ENCODE measurements at regions not wholly inside any gene's neighbourhood (a gene's known extent, or its start where the extent isn't known, plus 50 kb on each side); places are given as distances from the start of the nearest gene placed in this dataset.

DNA sequence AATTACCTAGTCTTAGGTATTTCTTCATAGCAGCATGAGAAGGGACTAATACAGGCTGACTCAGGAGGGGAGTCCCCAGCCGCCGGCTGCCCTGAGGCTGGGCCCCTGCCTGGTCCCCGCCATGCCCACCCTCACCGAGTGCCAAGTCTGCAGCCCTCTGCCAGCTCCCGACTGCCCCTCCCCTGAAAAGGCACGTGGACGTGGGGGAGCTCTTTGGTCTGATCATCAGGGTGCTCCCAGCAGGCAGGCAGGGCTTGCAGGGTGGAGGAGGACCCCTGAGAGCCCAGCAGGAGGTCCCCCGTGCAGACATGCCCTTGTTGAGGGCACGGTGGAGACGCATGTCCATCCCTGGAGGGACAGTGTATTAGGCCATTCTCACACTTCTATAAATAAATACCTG lies 110.9 kb downstream of the UNCX start:
- TF ChIP-seq, protein P1, sequence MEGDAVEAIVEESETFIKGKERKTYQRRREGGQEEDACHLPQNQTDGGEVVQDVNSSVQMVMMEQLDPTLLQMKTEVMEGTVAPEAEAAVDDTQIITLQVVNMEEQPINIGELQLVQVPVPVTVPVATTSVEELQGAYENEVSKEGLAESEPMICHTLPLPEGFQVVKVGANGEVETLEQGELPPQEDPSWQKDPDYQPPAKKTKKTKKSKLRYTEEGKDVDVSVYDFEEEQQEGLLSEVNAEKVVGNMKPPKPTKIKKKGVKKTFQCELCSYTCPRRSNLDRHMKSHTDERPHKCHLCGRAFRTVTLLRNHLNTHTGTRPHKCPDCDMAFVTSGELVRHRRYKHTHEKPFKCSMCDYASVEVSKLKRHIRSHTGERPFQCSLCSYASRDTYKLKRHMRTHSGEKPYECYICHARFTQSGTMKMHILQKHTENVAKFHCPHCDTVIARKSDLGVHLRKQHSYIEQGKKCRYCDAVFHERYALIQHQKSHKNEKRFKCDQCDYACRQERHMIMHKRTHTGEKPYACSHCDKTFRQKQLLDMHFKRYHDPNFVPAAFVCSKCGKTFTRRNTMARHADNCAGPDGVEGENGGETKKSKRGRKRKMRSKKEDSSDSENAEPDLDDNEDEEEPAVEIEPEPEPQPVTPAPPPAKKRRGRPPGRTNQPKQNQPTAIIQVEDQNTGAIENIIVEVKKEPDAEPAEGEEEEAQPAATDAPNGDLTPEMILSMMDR (conservative IDR thresholded peaks at IDR 0.05 in 1 of 2, IDR thresholded peaks at IDR 0.05 in 1 of 2; ENCODE audit: low read depth in 1 of 2, low read length in 2 of 2), result no peak
- no peak for TF ChIP-seq EZH2 (IDR thresholded peaks at IDR 0.05; ENCODE audit: low read length, missing control alignments)
